Testis (tissue), 2 donors: ENCODE measurements at regions not wholly inside any gene's neighbourhood (a gene's known extent, or its start where the extent isn't known, plus 50 kb on each side); places are given as distances from the start of the nearest gene placed in this dataset.

Experiments used
- POLR2A ChIP-seq: fragments of 450-650 bp; IDR thresholded peaks from one replicate; pipeline ENCODE4 v1.6.1; 2017; ENCODE audit warnings: antibody characterized with exemption, mild to moderate bottlenecking, moderate library complexity
- TF ChIP-seq, protein P1 (sequence below), 3 experiments: fragments of 450-650 bp in 2 of 3; fragments of 200-600 bp in 1 of 3; sonication (generic) in 1 of 3; IDR thresholded peaks; one replicate each; pipeline ENCODE4 v1.5.1; 2016 to 2019; ENCODE audit warnings: antibody characterized with exemption in 3 of 3, mild to moderate bottlenecking in 2 of 3, moderate library complexity in 1 of 3

GRCh38 chr1:208841436-208841835 is 597.3 kb upstream of the PLXNA2 start:
- TF ChIP-seq, protein P1, sequence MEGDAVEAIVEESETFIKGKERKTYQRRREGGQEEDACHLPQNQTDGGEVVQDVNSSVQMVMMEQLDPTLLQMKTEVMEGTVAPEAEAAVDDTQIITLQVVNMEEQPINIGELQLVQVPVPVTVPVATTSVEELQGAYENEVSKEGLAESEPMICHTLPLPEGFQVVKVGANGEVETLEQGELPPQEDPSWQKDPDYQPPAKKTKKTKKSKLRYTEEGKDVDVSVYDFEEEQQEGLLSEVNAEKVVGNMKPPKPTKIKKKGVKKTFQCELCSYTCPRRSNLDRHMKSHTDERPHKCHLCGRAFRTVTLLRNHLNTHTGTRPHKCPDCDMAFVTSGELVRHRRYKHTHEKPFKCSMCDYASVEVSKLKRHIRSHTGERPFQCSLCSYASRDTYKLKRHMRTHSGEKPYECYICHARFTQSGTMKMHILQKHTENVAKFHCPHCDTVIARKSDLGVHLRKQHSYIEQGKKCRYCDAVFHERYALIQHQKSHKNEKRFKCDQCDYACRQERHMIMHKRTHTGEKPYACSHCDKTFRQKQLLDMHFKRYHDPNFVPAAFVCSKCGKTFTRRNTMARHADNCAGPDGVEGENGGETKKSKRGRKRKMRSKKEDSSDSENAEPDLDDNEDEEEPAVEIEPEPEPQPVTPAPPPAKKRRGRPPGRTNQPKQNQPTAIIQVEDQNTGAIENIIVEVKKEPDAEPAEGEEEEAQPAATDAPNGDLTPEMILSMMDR (IDR thresholded peaks at IDR 0.05) = no peak
- TF ChIP-seq POLR2A = no peak
